H9 (cell line): ENCODE measurements at regions not wholly inside any gene's neighbourhood (a gene's known extent, or its start where the extent isn't known, plus 50 kb on each side); places are given as distances from the start of the nearest gene placed in this dataset.

Experiments used
- DNase-seq: peaks from one replicate; pipeline ENCODE4 v3.0.0-alpha.2; 2017
- H2AFZ ChIP-seq: one replicate; pipeline ENCODE4 v1.6.1; 2013; ENCODE audit warnings: mild to moderate bottlenecking, low read length, control low read depth, moderate library complexity
- H2AK5ac ChIP-seq: 2 replicates; pipeline ENCODE4 v1.6.1; 2013; ENCODE audit warnings: low read length, control low read depth, mixed read lengths; ENCODE audit not compliant: insufficient read length
- H2BK120ac ChIP-seq: one replicate; pipeline ENCODE4 v1.6.1; 2013; ENCODE audit warnings: low read depth, mild to moderate bottlenecking, low read length, control low read depth, inconsistent platforms; ENCODE audit not compliant: poor library complexity, severe bottlenecking
- H2BK12ac ChIP-seq: 2 replicates; pipeline ENCODE4 v1.6.1; 2013; ENCODE audit warnings: low read length, control low read depth, mixed read lengths, low read depth; ENCODE audit not compliant: insufficient read length
- H2BK15ac ChIP-seq: 2 replicates; pipeline ENCODE4 v1.6.1; 2013; ENCODE audit warnings: low read depth, low read length, control low read depth
- H2BK20ac ChIP-seq: one replicate; pipeline ENCODE4 v1.6.1; 2013; ENCODE audit warnings: low read depth, mild to moderate bottlenecking, low read length, control low read depth, inconsistent platforms; ENCODE audit not compliant: poor library complexity, severe bottlenecking
- H2BK5ac ChIP-seq: 2 replicates; pipeline ENCODE4 v1.6.1; 2013; ENCODE audit warnings: low read length, control low read depth, mixed read lengths; ENCODE audit not compliant: insufficient read length
- H3K14ac ChIP-seq: 2 replicates; pipeline ENCODE4 v1.6.1; 2013; ENCODE audit warnings: low read length, control low read depth; ENCODE audit not compliant: insufficient read depth
- H3K18ac ChIP-seq: 2 replicates; pipeline ENCODE4 v1.6.1; 2013; ENCODE audit warnings: low read depth, mild to moderate bottlenecking, mixed read lengths, low read length, control low read depth; ENCODE audit not compliant: insufficient read length
- H3K23ac ChIP-seq: 2 replicates; pipeline ENCODE4 v1.6.1; 2013; ENCODE audit warnings: low read length, control low read depth, mixed read lengths, low read depth; ENCODE audit not compliant: insufficient read length
- H3K23me2 ChIP-seq: 2 replicates; pipeline ENCODE4 v1.6.1; 2013; ENCODE audit warnings: low read depth, mild to moderate bottlenecking, mixed read lengths, low read length, control low read depth; ENCODE audit not compliant: insufficient read length, poor library complexity, severe bottlenecking
- H3K27ac ChIP-seq: 2 replicates; pipeline ENCODE4 v1.5.1; 2013; ENCODE audit warnings: low read length, control low read depth, mixed read lengths, low read depth; ENCODE audit not compliant: insufficient read length
- H3K27me3 ChIP-seq: 2 replicates; pipeline ENCODE4 v1.6.1; 2013; ENCODE audit warnings: low read length, control low read depth, inconsistent platforms; ENCODE audit not compliant: insufficient read depth
- H3K4ac ChIP-seq: 2 replicates; pipeline ENCODE4 v1.6.1; 2013; ENCODE audit warnings: low read depth, mild to moderate bottlenecking, control low read depth, inconsistent platforms, low read length, moderate library complexity
- H3K4me1 ChIP-seq: 2 replicates; pipeline ENCODE4 v1.6.1; 2013; ENCODE audit warnings: low read length, control low read depth, inconsistent platforms; ENCODE audit not compliant: insufficient read depth
- H3K4me2 ChIP-seq: 2 replicates; pipeline ENCODE4 v1.6.1; 2013; ENCODE audit warnings: low read length, control low read depth, mixed read lengths; ENCODE audit not compliant: insufficient read length, insufficient read depth
- H3K56ac ChIP-seq: 2 replicates; pipeline ENCODE4 v1.6.1; 2013; ENCODE audit warnings: low read depth, mild to moderate bottlenecking, mixed read lengths, low read length, control low read depth; ENCODE audit not compliant: insufficient read length
- H3K79me1 ChIP-seq: 2 replicates; pipeline ENCODE4 v1.6.1; 2013; ENCODE audit warnings: low read depth, mild to moderate bottlenecking, moderate library complexity, low read length, control low read depth, inconsistent platforms; ENCODE audit not compliant: insufficient read depth, poor library complexity, severe bottlenecking
- H3K79me2 ChIP-seq: 2 replicates; pipeline ENCODE4 v1.6.1; 2013; ENCODE audit warnings: low read length, control low read depth, inconsistent platforms; ENCODE audit not compliant: insufficient read depth
- H3K9ac ChIP-seq: 2 replicates; pipeline ENCODE4 v1.6.1; 2013; ENCODE audit warnings: low read length, control low read depth, mixed read lengths; ENCODE audit not compliant: insufficient read length; ENCODE audit errors: extremely low read depth
- H3K9me3 ChIP-seq: one replicate; pipeline ENCODE4 v1.6.1; 2013; ENCODE audit warnings: low read depth, low read length, inconsistent platforms; ENCODE audit not compliant: control insufficient read depth
- H3T11ph ChIP-seq: one replicate; pipeline ENCODE4 v1.6.1; 2013; ENCODE audit warnings: mild to moderate bottlenecking, low read length, control low read depth, inconsistent platforms
- H4K20me1 ChIP-seq: one replicate; pipeline ENCODE4 v1.6.1; 2013; ENCODE audit not compliant: control insufficient read depth, insufficient read length, insufficient read depth
- H4K5ac ChIP-seq: 2 replicates; pipeline ENCODE4 v1.6.1; 2013; ENCODE audit warnings: low read depth, mild to moderate bottlenecking, mixed read lengths, low read length, control low read depth; ENCODE audit not compliant: insufficient read length
- H4K8ac ChIP-seq: replicated peaks from 2 replicates; pipeline ENCODE4 v1.6.1; 2013; ENCODE audit warnings: low read length, control low read depth, mixed read lengths, low read depth; ENCODE audit not compliant: insufficient read length
- H4K91ac ChIP-seq: 2 replicates; pipeline ENCODE4 v1.6.1; 2013; ENCODE audit warnings: low read depth, mild to moderate bottlenecking, moderate library complexity, mixed read lengths, low read length, control low read depth; ENCODE audit not compliant: insufficient read length
- H3K27ac Mint-ChIP-seq, 3 experiments: 2 replicates in 2 of 3; 3 replicates in 1 of 3; pipeline ENCODE4 v1.8.0; 2020 to 2021; ENCODE audit warnings: mixed read lengths in 3 of 3, mild to moderate bottlenecking in 1 of 3, moderate library complexity in 1 of 3
- H3K27me3 Mint-ChIP-seq: 2 replicates; pipeline ENCODE4 v1.8.0; 2021; ENCODE audit warnings: low read depth, mild to moderate bottlenecking, moderate library complexity, mixed read lengths
- H3K36me3 Mint-ChIP-seq, 3 experiments: 2 replicates in 2 of 3; 3 replicates in 1 of 3; pipeline ENCODE4 v1.8.0; 2020 to 2021; ENCODE audit warnings: low read depth in 3 of 3, mixed read lengths in 3 of 3; ENCODE audit not compliant: insufficient read depth in 1 of 3
- H3K4me1 Mint-ChIP-seq, 2 experiments: 2 replicates each; pipeline ENCODE4 v1.8.0; 2020; ENCODE audit warnings: mixed read lengths in 2 of 2
- H3K4me3 Mint-ChIP-seq, 2 experiments: 2 replicates in 1 of 2; 3 replicates in 1 of 2; pipeline ENCODE4 v1.8.0; 2020 to 2021; ENCODE audit warnings: mild to moderate bottlenecking in 2 of 2, mixed read lengths in 2 of 2, moderate library complexity in 1 of 2
- H3K9me3 Mint-ChIP-seq, 2 experiments: 2 replicates in 1 of 2; 3 replicates in 1 of 2; pipeline ENCODE4 v1.8.0; 2020; ENCODE audit warnings: mild to moderate bottlenecking in 2 of 2, mixed read lengths in 2 of 2, moderate library complexity in 1 of 2
- CTCF ChIP-seq: fragments of 200-600 bp; sonication (generic); conservative IDR thresholded peaks from 3 replicates; pipeline ENCODE4 v1.8.0; 2021; ENCODE audit warnings: antibody characterized with exemption, mild to moderate bottlenecking
- WGBS: extraction: QIAGEN DNeasy Blood & Tissue Kit; methylation state at CpG from one replicate; pipeline ENCODE4 v1.1.7; 2013; ENCODE audit warnings: missing lambda C conversion rate, low lambda C conversion rate, mixed read lengths; ENCODE audit not compliant: insufficient read length; ENCODE audit errors: extremely low coverage; 5-methylcytosine and 5-hydroxymethylcytosine counted together

- Mint-ChIP-seq H3K27ac (no peak overlapping the region), H3K9me3 (no peaks in the 10 kb centered on the region), H3K4me3 (no peak overlapping the region), H3K27me3 (no peaks in the 10 kb centered on the region), H3K36me3 (no peaks in the 10 kb centered on the region; a peak in 1 of 7 replicates), H3K4me1 (no peaks in the 10 kb centered on the region)
- Histone ChIP-seq H3K4ac (no peak overlapping the region), H3K27me3 (no peaks in the 10 kb centered on the region), H3K9ac (no peak overlapping the region), H2BK120ac (no peak overlapping the region), H2BK15ac (no peak overlapping the region), H3K79me2 (no peaks in the 10 kb centered on the region), H3K23ac (no peak overlapping the region), H3K14ac (no peak overlapping the region), H3K56ac (no peak overlapping the region), H3K18ac (no peak overlapping the region), H3T11ph (no peak overlapping the region), H2BK20ac (no peak overlapping the region), H2BK12ac (no peak overlapping the region), H3K27ac (no peak overlapping the region), H2AFZ (no peak overlapping the region), H3K4me2 (no peak overlapping the region), H2AK5ac (no peak overlapping the region), H4K91ac (no peak overlapping the region), H3K4me1 (no peaks in the 10 kb centered on the region), H4K20me1 (no peaks in the 10 kb centered on the region), H2BK5ac (no peak overlapping the region), H3K9me3 (no peaks in the 10 kb centered on the region), H3K23me2 (no peaks in the 10 kb centered on the region), H4K5ac (no peak overlapping the region), H4K8ac (no peak overlapping the region), H3K79me1 (no peaks in the 10 kb centered on the region)
- no peak for DNase-seq
- no peak for TF ChIP-seq CTCF
- WGBS, result no CpG with 5 or more reads among the region's 2 CpGs
These were observed 108.9 kb upstream of the MEOX2 start for GRCh38 chr7:15795393-15795792.
